Caki2 (cell line): ENCODE measurements at regions not wholly inside any gene's neighbourhood (a gene's known extent, or its start where the extent isn't known, plus 50 kb on each side); places are given as distances from the start of the nearest gene placed in this dataset.

Experiments used
- DNase-seq: peaks from one replicate; pipeline ENCODE4 v3.0.0-alpha.2; 2015; ENCODE audit warnings: low read depth
- in situ Hi-C: cut with HindIII; loops from 2 replicates; pipeline ENCODE4 v1.10.0; 2016; ENCODE audit warnings: low sequenced_read_pairs, low pct_unique_long_range_greater_than_20kb, mixed read lengths

- in situ Hi-C loops: no loop called here
- no peak for DNase-seq
These were observed 405.7 kb upstream of the RNF32 start for GRCh38 chr7:156234666-156235494.

GRCh38 chr7:156234192-156234591, 406.4 kb upstream of the RNF32 start:
- DNase-seq: no peak
- in situ Hi-C loops: no loop called here

- in situ Hi-C loops: no loop called here
- DNase-seq: no peak
These were observed 407.5 kb upstream of the RNF32 start for GRCh38 chr7:156232931-156233705.

DNA sequence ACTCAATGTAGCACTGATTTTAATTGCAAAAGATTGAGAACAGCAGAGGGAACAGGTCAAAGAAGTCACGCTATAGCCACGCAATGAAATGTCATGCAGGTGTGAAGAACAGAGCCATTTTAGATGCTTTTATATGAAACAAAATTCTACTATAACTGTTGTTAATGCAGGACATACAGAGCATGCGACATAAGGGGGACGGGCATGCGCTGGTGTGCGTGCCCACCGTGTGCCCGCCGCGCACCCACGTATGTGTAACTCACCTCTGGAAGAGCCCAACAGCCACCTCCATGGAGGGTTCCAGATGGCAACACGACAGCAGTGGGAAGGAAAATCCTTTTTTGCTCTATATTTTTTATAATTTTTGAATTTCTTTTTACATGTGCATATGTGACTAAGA, 410.0 kb upstream of the RNF32 start:
- no peak for DNase-seq
- in situ Hi-C loops: no loop called here

- DNase-seq: no peak
- in situ Hi-C loops: no loop called here
These were observed 412.6 kb upstream of the SHH start for GRCh38 chr7:156224833-156225225.

DNA sequence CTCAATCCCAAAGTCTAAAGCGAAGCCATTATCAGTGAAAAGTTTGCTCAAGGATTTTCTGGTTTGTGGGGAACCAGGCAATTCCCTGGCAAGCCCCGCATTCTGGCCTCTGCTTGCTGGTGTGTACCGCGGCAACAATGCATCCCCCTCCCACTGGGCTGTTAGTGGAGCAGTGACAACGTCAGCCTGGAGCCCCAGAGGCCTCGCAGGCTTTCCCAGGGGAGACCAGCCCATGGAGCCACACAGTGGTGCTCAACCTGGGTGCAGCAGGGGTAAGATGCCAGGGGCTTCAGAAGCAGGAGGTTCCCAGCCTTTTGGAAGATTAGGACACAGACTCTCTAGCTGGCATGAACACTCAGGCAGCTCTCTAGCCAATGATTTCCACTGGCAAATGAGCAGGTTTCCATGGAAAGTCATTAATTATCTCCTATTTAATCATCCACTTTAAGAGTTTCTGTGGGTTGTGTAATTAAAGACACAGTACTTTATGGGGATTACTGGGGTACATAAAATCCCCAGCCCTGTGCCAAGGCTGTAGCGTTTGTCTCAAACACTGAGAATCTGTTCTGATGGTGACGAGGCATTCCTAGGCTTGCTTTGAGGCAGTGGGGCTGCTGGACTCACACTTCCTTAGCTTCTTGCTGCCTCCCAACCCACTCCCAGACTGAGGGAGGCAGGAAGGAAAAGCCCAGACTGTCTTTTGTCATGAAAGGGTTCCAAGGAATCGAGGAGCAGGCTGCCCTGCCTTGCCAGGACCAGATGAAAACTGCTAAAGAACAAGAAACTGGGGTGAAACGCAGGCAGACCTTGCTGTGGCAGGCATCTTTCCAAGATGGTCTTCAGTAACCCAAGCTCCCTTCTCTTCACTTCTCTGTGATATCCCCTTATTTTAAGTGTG, 411.9 kb upstream of the SHH start:
- DNase-seq: no peak
- in situ Hi-C loops: no loop called here

GRCh38 chr7:156222611-156223010, 410.3 kb upstream of the SHH start:
- in situ Hi-C loops: no loop called here
- DNase-seq: no peak

DNA sequence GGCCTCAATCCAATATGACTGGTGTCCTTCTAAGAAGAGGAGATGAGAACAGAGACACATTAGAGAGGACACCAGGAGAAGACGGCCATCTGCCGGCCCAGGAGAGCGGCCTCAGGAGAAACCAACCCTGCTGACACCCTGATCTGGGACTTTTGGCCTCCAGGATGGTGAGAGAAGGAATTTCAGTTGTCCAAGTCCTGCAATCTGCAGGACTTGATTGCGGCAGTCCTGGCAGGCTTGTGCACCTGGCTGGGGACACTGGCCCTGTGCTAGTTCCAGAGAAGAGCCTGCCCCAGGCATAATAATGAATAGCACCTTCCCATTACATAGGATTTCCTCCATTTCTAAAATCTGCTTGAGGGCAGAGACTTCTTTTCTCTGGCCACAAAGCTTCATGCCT, 409.9 kb upstream of the SHH start:
- in situ Hi-C loops: no loop called here
- DNase-seq: no peak

DNA sequence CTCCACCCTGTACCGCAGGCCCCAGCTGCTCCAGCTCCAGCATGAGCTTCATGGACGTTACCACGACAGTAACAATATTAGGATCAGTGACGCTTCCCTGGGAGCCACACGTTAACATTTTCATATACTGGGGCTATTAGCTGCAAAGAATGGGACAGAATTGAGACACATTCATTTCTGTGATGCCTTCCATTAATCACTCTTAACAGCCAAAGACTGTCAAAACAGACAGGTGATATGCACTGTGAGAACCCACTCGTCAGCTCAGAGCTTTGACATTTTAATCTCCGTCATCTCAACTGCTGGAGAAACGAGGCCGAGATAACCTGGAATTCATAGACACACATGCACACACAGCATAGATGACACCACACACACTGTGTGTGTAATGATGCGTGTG, 408.4 kb upstream of the SHH start:
- DNase-seq: no peak
- in situ Hi-C loops: no loop called here

DNA sequence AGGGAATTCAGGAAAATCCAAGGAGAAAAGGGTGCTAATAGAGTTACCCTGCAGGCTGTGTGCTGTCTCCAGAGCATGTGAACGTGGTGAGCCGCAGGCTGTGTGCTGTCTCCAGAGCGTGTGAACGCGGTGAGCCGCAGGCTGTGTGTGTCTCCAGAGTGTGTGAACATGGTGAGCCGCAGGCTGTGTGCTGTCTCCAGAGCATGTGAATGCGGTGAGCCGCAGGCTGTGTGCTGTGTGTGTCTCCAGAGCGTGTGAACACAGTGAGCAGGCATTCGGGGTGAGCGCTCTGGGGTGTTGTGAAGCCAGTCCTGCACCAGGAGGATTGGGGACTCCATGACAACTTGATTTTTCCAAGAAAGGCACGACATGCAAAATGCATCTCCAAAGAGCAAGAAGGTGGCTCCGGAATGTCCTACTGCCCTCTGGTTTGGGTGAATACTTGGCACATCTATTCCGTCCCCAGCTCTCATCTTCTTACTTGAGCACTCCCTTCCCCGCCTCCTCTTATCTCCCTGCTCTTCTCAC, 407.9 kb upstream of the SHH start:
- in situ Hi-C loops: no loop called here
- DNase-seq: no peak

GRCh38 chr7:156219307-156220077, 407.2 kb upstream of the SHH start:
- in situ Hi-C loops: no loop called here

DNA sequence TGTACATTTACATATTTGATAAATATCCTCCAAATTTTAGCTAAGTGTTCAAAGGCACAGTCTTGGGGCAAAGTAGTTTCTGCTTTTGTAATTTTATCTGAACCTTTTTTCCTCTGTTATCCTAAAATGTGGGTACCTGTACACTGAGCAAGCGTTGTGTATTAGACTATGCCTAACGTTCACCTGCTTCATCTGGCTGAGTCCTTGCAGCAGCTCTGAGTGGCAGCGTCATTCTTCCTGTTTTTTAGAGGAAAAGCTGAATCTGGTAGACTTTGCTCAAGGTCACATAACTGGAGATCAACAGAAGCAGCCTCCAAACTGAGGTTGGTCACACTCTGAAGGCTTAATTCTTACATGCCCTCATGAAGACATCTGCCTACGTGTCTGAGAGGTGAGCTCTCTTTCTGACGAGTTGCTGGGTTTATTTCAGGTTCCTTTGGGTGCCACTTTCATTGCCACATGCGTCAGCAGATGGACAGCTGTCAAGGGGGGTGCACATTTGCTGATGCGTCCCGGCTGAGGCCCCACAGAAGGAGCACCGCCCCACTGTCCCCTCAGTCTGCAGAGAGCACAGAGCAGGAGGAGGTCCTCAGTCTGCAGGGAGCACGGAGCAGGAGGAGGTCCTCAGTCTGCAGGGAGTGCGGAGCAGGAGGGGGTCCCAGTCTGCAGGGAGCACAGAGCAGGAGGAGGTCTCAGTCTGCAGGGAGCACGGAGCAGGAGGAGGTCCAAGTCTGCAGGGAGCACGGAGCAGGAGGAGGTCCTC, 406.5 kb upstream of the SHH start:
- in situ Hi-C loops: no loop called here
- DNase-seq: no peak

More at GRCh38 chr7:156219307-156220077, 407.2 kb upstream of the SHH start:
- no peak for DNase-seq

DNA sequence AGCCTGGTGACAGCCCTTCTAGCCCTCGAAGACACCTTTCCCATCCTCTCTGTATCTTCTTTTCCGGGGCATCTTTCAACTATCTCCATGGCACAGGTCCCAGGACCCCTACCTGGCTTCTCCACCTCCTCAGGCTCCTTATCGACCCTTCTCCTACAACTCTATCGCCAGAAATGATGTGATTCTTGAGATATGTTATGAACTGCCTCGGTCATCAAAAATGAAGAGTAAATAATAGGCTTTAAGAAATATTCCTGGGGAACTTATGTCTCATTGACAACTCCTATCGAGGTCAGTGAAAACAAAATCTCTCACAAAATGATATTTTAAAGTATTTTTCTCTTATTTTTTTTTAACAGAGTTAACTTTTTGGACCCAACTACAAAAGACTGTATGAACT, 405.5 kb upstream of the SHH start:
- in situ Hi-C loops: no loop called here
- no peak for DNase-seq

DNA sequence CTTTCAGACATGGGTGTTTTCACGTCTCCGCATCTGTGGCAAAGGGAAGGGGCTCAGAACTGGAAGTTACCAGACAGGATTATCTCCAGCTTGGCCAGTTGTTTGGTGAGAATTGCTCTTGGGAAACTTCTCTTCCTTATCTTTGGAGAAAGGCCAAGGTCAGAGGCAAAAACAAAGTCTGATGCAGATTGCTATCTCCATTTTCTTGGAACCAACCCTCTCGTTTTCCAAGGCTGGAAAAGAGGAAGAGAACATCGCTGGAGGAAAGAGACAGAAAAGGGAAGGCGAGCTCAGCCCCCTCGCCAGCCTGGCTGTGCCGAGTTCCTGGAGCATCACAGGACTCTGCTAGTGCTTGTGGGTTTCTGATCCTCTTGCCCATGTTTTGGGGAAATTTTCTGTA, 396.8 kb upstream of the SHH start:
- no peak for DNase-seq
- in situ Hi-C loops: no loop called here

GRCh38 chr7:156207306-156207705, 395.0 kb upstream of the SHH start:
- DNase-seq: no peak
- in situ Hi-C loops: no loop called here

DNA sequence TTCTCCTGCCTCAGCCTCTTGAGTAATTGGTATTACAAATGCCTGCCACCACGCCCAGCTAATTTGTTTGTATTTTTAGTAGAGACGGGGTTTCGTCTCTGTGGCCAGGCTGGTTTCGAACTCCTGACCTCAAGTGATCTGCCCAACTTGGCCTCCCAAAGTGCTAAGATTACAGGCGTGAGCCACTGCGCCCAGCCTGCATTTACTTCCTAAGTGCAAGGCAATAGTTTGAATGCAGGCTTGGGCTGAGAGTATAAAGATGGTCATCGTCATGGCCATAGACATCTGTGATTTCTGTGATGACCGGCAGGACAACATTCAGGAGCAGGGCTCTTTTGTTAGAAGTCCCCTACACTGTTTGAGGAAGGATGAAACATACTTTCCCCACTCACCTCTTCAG, 393.9 kb upstream of the SHH start:
- in situ Hi-C loops: no loop called here
- DNase-seq: no peak

DNA sequence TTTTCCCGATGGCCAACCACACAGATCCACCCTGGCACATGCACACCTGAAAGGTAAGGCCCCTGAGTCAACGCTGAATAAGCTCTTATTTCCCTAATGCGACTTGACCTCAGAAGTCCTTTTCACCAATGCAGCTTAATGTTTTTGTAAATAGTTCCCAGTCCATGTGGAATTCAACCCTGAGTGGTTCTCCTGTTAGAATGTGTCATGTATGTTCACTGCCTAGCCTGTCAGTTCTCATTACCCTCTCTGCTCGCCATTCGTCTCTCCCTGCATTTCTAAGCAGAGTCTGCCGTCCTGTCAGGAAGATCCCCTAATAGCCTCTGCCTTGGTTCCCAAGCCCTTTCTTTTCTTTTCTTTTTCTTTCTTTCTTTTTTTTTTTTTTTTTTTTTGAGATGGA, 392.6 kb upstream of the SHH start:
- DNase-seq: no peak
- in situ Hi-C loops: no loop called here
